ENCODE measurements at regions not wholly inside any gene's neighbourhood (a gene's known extent, or its start where the extent isn't known, plus 50 kb on each side); places are given as distances from the start of the nearest gene placed in this dataset.
"Not testable (repeated sequence)": the region's sequence is repeated elsewhere in the genome, so short reads cannot be mapped to it uniquely, and the experiment has no call there.

DNA sequence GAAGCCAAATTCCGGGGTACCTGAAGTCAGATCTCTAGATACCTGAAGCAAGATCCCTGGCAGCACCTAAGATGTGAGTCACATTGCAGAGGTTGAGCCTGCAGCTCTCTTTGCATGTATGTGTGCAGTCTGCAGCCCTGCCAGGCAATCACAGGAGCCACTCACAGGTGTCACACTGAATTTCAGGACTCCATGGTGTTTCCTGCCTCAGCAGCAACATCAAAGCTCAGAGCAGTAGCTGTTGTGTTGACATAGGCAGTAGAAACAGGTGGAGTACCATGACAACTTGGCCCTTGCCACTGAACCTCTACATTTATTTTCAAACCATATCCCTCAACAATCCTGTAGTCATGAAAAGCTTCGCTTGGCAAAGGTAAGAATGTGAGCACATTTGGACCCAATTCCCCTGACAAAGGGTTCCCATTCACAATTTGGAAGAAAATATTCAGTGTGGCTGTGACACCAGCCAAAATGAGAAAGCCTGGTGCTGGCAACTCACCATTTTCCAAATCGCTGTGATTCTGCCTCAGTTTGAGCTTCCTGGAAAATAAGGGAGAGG lies 419.8 kb upstream of the NFIA start:
- no peak for DNase-seq (ENCODE audit: low spot score)

DNA sequence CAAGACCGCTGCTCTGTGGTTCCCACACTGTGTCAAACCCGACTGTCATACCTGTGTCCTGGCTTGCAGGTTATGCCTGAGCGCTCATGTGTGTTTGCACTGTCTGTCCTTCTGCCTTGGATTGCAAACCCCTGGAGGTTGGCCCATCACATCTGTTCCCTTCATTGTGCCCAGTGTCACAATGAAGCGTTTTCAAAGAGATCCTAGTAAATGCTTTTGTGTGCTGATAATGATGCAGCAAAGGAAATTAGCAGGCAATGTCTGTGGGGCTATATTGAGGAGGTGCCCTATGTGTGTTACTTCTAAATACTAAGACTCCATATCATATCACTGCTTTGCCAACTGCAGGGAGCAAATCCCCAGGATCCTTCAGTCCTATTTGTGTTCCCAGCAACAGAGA lies 424.4 kb upstream of the NFIA start:
- DNase-seq (ENCODE audit: low spot score): no peak

- DNase-seq (ENCODE audit: low spot score): no peak
These were observed 426.5 kb upstream of the NFIA start for GRCh38 chr1:60655679-60656355.

DNA sequence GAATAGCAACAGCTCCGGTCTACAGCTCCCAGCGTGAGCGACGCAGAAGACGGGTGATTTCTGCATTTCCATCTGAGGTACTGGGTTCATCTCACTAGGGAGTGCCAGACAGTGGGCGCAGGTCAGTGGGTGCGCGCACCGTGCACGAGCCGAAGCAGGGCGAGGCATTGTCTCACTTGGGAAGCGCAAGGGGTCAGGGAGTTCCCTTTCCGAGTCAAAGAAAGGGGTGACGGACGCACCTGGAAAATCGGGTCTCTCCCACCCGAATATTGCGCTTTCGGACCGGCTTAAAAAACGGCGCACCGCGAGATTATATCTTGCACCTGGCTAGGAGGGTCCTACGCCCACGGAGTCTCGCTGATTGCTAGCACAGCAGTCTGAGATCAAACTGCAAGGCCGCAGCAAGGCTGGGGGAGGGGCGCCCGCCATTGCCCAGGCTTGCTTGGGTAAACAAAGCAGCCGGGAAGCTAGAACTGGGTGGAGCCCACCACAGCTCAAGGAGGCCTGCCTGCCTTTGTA lies 442.3 kb upstream of the NFIA start:
- DNase-seq (ENCODE audit: low spot score): not testable (repeated sequence)

DNA sequence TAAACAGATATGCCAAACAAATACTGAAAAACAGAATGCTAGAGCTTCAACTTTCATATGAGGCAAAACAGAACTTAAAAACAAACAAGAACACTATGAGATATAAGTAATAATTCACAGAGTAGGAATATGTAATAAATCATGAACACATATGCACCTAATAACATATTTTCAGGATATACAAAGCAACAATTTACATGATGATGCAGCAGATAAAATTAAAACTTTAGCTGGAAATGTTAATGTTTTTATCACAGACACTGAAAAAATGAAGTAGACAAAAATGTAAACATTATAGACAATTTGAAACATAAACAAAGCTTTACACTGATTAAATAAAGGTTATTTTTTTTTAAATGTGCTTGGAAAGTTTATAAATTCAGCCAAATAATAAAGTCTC lies 443.1 kb upstream of the NFIA start:
- no peak for DNase-seq (ENCODE audit: low spot score)

- no peak for DNase-seq (ENCODE audit: low spot score)
These were observed 444.7 kb upstream of the NFIA start for GRCh38 chr1:60637651-60638050.

GRCh38 chr1:60636946-60637345 lies 445.4 kb upstream of the NFIA start:
- no peak for DNase-seq (ENCODE audit: low spot score)

GRCh38 chr1:60634106-60634505 lies 448.3 kb upstream of the NFIA start:
- no peak for DNase-seq (ENCODE audit: low spot score)

- no peak for DNase-seq (ENCODE audit: low spot score)
These were observed 459.9 kb upstream of the NFIA start for GRCh38 chr1:60622486-60622885.

DNA sequence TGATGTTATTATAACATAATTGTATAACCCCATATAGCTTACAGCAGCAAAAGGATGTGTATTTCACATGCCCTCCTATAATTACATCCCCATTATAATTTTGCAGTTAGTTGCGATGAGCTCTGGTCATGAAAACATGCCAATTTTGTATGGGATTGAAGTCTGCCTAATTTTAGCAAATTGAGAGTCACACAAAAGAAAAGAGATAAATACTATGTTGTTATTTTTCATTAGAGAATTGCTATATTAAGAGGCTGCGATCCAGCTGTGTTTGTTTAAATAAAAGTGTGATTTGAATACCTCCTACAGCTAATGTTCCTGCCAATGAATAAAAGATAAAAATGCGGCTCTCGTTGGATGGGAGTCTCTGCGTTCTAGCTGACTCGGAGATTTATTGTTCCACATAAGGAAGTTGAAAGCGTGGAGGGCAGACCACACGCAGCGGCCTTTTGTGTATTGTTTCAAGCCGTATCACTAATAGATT lies 461.0 kb upstream of the NFIA start:
- DNase-seq (ENCODE audit: low spot score): no peak

GRCh38 chr1:60620087-60620486 lies 462.3 kb upstream of the NFIA start:
- DNase-seq (ENCODE audit: low spot score): no peak

DNA sequence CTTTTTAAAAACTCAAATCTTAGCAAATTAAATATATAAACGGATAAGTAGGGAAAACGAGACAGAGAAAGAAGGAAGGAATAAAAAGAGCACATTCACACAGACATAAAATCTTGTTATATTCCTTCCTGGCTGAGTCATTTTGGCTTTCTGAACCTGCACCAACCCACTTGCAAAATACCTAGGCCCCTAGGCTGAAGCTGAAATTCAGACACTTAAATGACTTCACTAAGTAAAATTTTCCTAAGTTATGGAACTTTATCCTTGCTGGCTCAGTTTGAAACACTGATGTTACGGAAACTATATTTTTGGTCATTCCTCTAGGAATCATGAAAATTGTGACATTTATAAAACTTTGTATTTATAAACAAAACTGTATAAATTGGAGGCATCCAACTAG lies 462.8 kb upstream of the NFIA start:
- no peak for DNase-seq (ENCODE audit: low spot score)

DNA sequence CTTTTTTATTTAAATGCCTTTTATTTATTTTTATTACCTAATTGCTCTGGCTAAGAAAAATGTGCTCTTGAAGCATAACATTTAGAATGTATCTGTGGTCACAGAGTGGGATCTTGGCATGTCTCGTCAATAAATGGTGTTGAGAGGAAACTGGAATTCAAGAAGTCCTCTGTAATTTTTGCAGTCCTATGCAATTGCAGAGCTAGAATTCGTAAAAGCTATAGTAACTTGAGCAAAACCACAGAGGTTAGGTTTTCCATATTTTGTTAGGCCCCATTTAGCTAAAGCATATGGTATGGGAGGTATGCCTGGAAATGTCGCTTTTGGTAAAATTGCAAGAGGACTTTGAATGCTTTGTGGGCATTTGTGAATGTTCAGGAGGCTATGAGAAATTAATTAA lies 466.7 kb upstream of the NFIA start:
- DNase-seq (ENCODE audit: low spot score): no peak

DNA sequence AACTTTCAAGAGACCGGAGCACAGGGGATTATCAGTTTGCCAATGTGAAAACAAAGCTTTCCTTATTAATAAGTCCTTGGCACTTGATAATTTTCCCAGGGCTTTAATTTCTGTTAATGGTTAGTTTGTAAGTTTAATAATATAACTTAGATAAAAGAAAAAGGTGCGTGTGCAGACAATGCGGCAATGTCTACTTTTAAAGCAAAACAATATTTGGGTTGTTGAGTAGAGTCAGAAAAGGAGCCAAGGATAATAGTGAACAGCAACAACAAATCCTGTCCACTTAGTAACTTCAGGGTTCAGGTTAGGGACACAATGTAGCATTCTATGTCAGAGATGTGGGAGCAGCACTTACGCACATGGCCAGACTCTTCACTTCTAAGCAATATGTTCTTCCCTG lies 469.6 kb upstream of the NFIA start:
- no peak for DNase-seq (ENCODE audit: low spot score)

GRCh38 chr1:60606921-60607320 lies 475.4 kb upstream of the NFIA start:
- not testable (repeated sequence) for DNase-seq (ENCODE audit: low spot score)

GRCh38 chr1:60600532-60600931 lies 481.8 kb upstream of the NFIA start:
- DNase-seq (ENCODE audit: low spot score): no peak

DNA sequence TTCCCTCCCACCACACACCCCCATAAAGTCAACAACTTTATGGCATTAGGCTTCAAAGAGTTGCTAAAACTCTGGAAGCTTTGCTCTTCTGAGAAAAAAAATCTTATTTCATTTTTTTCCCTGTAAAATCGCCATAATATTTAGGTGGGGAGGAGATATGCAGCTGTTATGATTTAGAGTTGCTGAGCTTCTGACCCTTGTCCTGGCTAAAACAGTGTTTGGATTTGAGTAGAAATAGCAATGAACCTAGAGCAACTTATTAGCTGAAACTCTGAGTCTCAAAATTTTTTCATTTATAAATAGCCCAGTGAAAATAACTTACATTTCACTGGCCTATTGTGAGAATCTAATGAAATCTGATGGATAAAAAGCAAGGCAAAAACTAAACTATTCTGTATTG lies 482.8 kb upstream of the NFIA start:
- DNase-seq (ENCODE audit: low spot score): no peak

DNA sequence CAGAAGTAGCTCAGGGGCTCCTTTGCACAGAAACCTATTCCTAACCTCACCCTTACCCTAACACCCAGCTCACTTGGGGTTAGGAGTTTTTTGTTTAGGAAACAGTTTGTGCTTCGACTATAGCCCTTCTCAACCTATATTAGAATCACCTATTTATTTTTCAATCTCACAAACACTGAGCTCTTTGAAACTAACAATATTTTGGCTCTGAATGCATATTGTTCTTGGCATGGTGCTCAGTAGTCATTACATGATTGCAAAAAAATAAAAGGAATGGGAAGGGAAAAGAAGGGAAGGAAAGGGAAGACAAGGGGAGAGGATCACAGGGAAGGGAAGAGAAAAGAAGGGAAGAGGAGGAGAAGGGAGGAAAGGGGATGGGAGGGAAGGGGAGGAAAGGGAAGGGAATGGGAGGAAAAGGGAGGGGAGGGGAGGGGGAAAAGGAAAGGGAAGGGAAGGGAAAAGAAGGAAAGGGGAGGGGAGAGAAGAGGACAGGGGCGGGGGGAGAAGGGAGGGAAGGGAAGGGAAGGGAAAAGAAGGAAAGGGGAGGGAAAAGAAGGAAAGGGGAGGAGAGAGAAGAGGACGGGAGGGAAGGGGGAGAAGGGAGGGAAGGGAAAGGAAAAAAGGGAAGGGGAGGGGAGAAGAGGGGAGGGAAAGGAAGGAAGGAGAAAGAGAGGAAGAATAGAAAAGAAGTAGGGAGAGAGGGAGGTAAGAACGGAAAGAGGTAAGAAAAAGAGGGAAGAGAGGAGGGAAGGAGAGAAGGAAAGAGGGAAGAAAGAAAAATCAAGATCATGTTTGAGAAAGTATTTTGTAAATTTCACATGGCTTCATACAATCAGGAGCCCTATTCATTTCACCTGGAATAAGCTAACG lies 484.1 kb upstream of the NFIA start:
- DNase-seq (ENCODE audit: low spot score): no peak

DNA sequence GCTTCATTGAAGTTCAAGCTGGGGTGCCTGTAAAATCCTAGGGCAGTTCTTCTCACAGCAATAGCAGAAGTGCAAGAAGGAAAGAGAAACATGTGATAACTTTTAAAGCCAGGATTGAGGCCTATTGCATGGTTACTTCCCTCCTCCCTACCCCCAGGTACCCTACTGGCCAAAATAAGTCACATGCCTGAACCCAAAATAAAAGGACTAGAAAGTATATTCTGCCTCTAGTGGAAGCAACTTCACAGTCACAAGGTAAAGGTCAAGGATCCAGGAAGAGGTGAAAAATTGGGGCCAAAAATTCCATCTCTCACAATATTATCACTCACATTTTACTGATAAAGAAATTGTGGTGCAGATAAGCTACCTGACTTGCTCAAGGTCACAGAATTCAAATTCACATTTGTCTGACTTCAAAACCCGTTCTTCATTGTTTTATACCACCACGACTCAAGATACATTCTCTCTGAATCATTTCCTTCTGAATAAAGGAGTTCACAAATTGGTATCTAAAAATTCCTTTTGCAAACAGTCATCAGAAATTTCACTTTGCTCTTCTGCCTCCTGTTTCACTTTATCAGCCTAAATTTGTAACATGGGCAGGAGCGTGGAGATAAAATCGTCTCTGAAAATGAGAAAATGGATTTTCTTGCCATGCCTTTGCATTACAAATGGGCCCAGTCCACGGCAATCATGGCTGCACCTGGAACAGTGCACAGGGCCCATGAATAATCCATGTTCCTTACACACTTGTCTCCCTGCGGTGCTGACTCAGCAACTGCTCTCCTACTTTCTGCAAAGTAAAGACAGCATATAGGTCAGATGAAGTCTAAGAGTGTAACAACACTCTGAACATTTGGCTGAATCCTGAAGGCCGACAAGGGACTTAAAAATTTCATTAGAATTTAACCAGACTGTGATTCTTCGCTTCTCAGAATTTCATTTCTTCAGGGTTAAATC lies 485.3 kb upstream of the NFIA start:
- DNase-seq (ENCODE audit: low spot score): no peak

GRCh38 chr1:60591583-60591982 lies 490.8 kb upstream of the NFIA start:
- no peak for DNase-seq (ENCODE audit: low spot score)

- no peak for DNase-seq (ENCODE audit: low spot score)
These were observed 492.4 kb upstream of the NFIA start for GRCh38 chr1:60589916-60590315.
